ENCODE measurements at regions not wholly inside any gene's neighbourhood (a gene's known extent, or its start where the extent isn't known, plus 50 kb on each side); places are given as distances from the start of the nearest gene placed in this dataset.

- no peak for TF ChIP-seq CTCF (IDR thresholded peaks at IDR 0.05; ENCODE audit: low read depth, low read length)
- no peak for TF ChIP-seq EZH2phosphoT487 (IDR thresholded peaks at IDR 0.05; ENCODE audit: low read depth)
These were observed 140.9 kb upstream of the CHORDC1 start for GRCh38 chr11:90363739-90364138.
